GM21423 (cell line): ENCODE measurements at regions not wholly inside any gene's neighbourhood (a gene's known extent, or its start where the extent isn't known, plus 50 kb on each side); places are given as distances from the start of the nearest gene placed in this dataset.

Experiments used
- ATAC-seq: cut with Tn5 transposase; IDR thresholded peaks from one replicate; pipeline ENCODE4 v1.9.1; 2021; ENCODE audit warnings: mild to moderate bottlenecking, moderate library complexity; ENCODE audit not compliant: unreplicated experiment

DNA sequence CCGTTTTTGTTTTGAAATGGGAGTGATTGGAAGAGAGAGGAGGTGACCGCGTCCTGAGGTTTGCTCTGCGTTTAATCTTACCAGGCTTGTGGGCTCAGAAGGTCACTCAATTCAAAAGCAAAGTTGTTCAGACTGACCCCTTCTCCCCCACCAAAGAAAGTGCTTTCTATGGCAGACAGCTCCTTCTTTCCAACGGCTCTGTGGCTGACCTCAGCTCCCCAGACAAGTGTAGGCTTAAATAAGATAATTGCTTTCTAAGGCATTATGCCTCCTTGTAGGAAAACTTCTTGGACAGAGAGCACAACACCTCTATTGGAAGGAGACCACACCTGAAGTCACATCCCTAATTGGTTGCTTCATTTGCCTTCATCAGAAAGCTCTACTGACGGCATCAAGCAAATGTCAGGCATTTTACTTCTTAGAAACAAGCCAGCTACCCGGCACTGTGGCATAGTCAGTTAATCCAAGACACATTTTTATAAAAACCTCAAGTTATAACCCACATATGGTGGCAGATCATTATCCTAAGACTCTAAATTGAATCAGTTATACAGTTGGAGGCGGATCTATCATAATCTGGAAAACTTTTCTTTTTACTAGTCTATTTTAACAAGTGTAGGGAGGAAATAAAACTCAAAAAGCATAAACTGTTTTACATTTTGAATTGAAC is 94.9 kb downstream of the TMEM174 start:
- ATAC-seq, result no peak

GRCh38 chr5:73266925-73267765 is 94.2 kb downstream of the TMEM174 start:
- no peak for ATAC-seq

GRCh38 chr5:73266176-73266738 is 93.3 kb downstream of the TMEM174 start:
- ATAC-seq, result no peak

DNA sequence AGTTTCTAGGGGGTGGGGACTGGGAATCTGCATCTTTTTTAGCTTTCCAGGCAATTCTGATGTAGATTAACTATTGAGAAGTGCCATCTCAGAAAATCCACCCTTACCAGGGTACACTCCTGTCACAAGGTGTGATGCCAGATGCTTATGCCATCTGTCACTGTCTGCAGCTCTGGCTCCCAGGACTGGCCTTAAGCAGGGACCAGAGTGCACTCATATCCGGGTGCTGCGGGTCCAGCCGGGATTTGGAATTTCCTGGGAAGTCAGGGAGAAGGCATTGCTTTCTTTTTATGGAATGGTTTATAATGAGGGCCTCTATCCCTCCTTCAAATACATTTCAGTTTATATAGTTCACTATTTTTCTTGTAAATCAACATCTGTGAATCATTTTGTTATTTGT is 92.6 kb downstream of the TMEM174 start:
- ATAC-seq, result no peak

GRCh38 chr5:73264631-73265030 is 91.6 kb downstream of the TMEM174 start:
- ATAC-seq, result no peak

DNA sequence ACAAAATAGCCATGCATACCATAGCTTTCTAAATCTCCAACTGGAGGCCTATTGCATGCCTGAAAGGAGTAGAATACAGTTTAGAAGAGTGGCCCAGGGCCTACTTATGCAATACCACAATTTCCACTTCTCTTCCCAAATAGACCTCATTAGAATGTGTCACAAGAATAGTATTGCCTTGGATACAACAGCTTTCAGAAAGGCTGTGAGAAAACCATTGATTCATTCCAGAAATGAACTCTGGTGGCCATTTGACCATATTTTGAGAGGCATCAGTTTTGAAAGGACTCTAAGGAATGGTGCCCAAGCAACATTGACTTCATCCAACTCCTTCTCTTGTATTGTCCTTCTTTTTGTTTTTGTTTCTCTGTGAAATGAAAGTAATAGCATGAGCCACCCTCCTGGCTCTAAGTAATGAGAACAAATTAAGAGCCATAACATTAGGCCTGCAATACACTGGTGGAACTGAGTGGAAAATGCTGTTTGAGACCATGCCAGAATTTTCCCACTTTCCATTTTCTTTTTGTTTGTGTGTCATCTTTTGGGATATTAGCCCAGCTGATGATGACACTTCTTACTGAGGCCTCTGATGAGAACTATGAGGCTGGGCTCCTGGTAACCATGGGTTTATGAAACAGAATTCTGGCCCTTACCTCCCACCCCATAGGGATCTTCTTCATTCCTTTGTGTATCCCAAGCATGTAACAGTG is 90.2 kb downstream of the TMEM174 start:
- ATAC-seq, result no peak

DNA sequence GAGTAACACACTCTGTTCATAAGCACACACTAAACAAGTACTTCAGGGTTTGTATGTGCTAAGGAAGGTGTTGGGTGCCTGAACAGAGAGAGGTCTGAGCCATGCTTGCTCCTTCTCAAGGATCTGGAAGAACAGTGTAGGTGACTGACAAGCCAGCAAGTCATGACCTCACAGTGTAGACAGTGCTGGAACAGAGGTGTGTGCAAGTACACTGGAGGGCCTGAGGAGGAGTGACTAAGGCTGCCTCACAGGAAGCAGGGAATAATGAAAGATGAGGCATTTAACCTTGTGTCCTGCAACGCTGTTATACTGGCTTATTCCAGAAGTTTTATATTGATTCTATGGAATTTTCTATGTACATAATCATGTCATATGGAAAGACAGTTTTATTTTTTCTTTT is 83.9 kb downstream of the TMEM174 start:
- ATAC-seq, result no peak

DNA sequence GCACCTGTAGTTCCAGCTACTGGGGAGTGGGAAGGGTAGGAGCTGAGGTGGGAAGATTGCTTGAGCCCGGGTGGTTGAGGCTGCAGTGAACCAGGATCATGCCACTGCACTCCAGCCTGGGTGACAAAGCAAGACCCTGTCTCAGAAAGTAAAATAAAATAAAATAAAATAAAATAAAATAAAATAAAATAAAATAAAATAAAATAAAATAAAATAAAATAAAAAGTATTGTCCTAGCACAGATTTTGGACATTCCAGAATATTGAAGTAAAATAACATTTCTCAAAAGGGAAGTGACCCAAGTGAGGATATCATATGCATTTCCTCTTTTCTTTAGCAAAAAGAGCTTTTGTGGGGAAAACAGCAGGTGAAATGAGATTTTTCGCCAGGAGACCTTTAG is 83.5 kb downstream of the TMEM174 start:
- ATAC-seq, result no peak

DNA sequence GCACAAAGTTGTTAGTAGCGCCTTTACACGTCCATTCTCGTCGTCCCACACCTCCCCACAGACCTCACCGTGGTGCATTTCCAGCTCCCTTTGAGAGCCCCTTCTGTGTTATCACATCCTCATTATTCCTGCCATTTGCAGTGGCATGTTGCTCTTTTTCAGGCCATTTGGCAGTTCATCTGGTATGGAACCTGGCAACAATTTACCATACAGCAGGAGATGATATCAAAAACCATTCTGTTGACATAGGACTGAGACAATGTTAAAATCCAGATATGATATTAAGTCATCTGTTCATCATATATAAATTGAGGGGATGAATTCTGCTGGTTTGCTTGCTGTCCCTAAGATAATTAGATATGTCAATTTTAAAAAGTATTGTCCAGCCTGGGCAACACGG is 83.0 kb downstream of the TMEM174 start:
- ATAC-seq, result no peak

DNA sequence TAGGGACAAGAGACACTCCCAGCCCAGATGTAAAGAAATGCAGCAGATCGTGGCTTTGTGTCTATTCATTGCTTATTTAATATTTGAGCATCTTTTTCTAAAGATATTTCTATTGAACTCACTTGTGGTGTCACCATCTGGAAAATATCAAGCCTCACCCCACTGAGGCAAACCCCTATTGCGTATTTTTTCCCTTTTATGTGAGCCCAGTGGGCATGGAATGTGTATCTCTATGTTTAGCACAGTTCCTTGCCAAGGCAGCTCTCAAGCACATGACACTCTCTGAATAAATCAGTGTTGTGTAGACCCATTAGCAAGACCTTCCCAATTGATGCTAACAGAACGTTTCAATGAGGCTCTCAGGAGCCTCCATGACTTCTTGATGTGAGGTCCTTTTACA is 81.6 kb downstream of the TMEM174 start:
- ATAC-seq, result no peak

GRCh38 chr5:73253047-73253660 is 80.2 kb downstream of the TMEM174 start:
- ATAC-seq, result no peak

DNA sequence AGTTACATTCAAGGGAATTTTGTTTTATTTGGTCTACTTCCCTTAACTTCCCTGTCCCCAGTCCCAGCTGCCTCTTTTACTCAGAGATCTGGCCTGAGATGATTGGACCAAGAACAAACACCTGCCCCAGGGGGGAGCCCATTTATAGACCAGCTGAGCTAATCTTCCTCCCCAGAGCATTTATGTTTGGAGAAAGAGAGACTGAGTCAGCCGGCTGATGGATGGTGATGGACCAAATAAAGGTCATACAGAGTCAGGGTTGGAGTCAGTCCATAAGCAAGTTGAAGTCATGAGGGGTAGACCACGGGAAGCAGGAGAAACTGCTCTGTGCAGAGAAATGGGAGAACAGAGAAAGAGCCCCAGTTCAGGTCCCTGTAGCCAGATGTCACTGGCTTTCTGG is 77.7 kb downstream of the TMEM174 start:
- no peak for ATAC-seq

DNA sequence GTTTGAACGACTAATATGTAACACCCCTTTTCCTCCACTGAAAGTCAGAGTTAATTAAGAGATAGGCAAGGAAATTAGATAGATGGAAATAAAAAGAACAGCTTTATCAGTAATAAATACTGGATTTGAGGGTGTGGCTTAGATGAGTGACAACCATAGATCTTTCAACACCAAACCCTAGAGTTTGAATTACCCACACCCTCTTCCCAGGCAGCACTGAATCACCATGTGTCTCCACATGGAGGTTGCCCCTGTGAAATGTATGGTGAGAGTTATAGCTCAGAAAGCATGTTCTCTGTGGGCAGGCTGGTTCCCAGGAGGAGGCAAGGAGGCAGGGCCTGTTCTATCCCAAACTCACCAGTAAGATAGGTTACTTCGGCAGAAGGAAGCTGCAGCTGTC is 69.7 kb downstream of the TMEM174 start:
- ATAC-seq, result no peak

- no peak for ATAC-seq
These were observed 65.9 kb downstream of the TMEM174 start for GRCh38 chr5:73238873-73239272.

DNA sequence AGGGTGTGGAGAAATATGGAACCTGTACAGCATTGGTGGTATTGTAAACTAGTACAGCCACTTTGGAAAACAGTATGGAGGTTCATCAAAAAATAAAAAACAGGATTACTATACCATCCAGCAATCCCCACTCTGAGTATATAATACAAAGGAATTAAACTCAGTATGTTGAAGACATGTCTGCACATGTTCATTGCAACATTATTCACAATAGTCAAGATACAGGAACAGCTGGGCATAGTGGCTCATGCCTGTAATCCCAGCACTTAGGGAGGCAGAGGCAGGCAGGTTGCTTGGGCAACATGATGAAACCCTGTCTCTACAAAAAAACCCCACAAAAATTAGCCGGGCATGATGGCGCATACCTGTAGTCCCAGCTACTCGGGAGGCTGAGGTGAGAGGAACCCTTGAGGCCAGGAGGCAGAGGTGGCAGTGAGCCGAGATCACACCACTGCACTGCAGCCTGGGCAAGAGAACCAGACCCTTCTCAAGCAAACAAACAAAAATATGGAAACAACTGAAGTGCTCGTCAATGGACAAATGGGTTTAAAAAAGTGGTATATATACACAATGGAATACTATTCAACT is 63.6 kb downstream of the TMEM174 start:
- ATAC-seq, result no peak

DNA sequence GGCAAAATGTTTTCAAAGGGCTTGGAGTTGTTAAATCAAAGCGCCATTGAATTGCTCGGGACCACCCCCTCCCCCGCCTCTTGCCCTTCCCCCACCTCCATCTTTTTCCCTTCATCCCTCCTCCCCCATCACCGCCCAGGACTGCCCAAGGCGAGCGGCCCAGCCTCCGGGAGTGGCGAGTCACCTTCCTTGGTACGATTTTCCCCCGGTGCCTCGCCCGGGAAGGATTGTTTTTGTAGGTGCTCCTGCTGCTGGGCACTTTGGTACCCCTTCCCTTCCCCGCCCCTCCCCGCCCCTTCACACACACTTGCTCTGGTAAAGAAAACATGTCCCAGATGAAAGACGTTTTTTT is 61.2 kb downstream of the TMEM174 start:
- no peak for ATAC-seq

- no peak for ATAC-seq
These were observed 60.6 kb downstream of the TMEM174 start for GRCh38 chr5:73233461-73234203.

DNA sequence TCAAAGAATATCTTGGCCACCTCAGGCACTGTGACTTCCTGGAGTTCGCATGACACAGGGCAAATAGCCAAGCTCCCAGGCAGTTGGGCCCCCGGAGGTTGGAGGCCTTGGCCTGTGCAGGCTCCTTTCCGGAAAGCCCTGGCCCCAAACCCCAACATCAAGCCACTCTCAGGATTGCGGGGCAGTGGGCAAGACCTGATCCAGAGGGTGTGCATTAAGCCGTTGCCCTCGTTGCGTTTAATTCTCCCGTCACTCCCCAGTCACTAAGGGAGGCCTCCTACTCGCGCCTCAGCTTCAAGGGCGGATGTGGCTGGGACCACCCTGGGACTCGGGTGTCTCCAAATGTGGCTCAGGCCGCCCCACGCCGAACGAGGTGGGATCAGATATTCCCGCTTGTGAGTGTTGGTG is 60.1 kb downstream of the TMEM174 start:
- ATAC-seq, result no peak

- no peak for ATAC-seq
These were observed 59.5 kb downstream of the TMEM174 start for GRCh38 chr5:73232266-73233041.
